PFSK-1 (cell line): ENCODE measurements at regions not wholly inside any gene's neighbourhood (a gene's known extent, or its start where the extent isn't known, plus 50 kb on each side); places are given as distances from the start of the nearest gene placed in this dataset.

Experiments
- FOXP2 ChIP-seq: optimal IDR thresholded peaks from 2 replicates; pipeline ENCODE3; 2011; ENCODE audit warnings: borderline replicate concordance, control low read depth, inconsistent platforms; ENCODE audit not compliant: insufficient read depth; ENCODE audit errors: extremely low read length, extremely low read depth
- POLR2AphosphoS5 ChIP-seq: IDR thresholded peaks from 2 replicates; pipeline ENCODE4 v1.6.1; 2012; ENCODE audit warnings: low read depth, mild to moderate bottlenecking, control low read depth, low read length, moderate library complexity
- REST ChIP-seq, 2 experiments: IDR thresholded peaks; 2 replicates each; pipeline versions ENCODE4 v1.6.1 to v1.8.0; 2011 to 2012; ENCODE audit warnings: low read depth in 2 of 2, low read length in 2 of 2, control low read depth in 1 of 2, inconsistent platforms in 1 of 2, mild to moderate bottlenecking in 1 of 2, moderate library complexity in 1 of 2; ENCODE audit not compliant: insufficient read depth in 1 of 2
- SIN3A ChIP-seq: IDR thresholded peaks from 2 replicates; pipeline ENCODE4 v1.6.1; 2012; ENCODE audit warnings: mild to moderate bottlenecking, low read length, moderate library complexity, borderline replicate concordance; ENCODE audit not compliant: insufficient read depth
- TAF1 ChIP-seq: IDR thresholded peaks from 2 replicates; pipeline ENCODE4 v1.6.1; 2012; ENCODE audit warnings: low read length, control low read depth, borderline replicate concordance; ENCODE audit not compliant: insufficient read depth

GRCh38 chr19:31810536-31811109 lies 461.4 kb upstream of the TSHZ3 start:
- TF ChIP-seq FOXP2 = no peak
- no peak for TF ChIP-seq REST (IDR thresholded peaks at IDR 0.05; ENCODE audit: insufficient read depth in 1 of 2, low read depth in 2 of 2, low read length in 2 of 2)
- no peak for TF ChIP-seq POLR2AphosphoS5
- no peak for TF ChIP-seq SIN3A
- TF ChIP-seq TAF1 = no peak

- TF ChIP-seq FOXP2 = no peak
- TF ChIP-seq TAF1 = no peak
- no peak for TF ChIP-seq REST (IDR thresholded peaks at IDR 0.05; ENCODE audit: insufficient read depth in 1 of 2, low read depth in 2 of 2, low read length in 2 of 2)
- no peak for TF ChIP-seq SIN3A
- no peak for TF ChIP-seq POLR2AphosphoS5
These were observed 468.9 kb upstream of the TSHZ3 start for GRCh38 chr19:31817971-31818797.

GRCh38 chr19:31818798-31819105 lies 469.5 kb upstream of the TSHZ3 start:
- TF ChIP-seq SIN3A = no peak
- no peak for TF ChIP-seq POLR2AphosphoS5
- TF ChIP-seq TAF1 = no peak
- TF ChIP-seq REST (IDR thresholded peaks at IDR 0.05; ENCODE audit: insufficient read depth in 1 of 2, low read depth in 2 of 2, low read length in 2 of 2) = no peak
- no peak for TF ChIP-seq FOXP2

GRCh38 chr19:31819837-31820236 lies 470.6 kb upstream of the TSHZ3 start:
- TF ChIP-seq REST (IDR thresholded peaks at IDR 0.05; ENCODE audit: insufficient read depth in 1 of 2, low read depth in 2 of 2, low read length in 2 of 2) (no peak), POLR2AphosphoS5 (no peak), FOXP2 (no peak), SIN3A (no peak), TAF1 (no peak)
